Esophagus muscularis mucosa (tissue), 4 donors: ENCODE measurements at regions not wholly inside any gene's neighbourhood (a gene's known extent, or its start where the extent isn't known, plus 50 kb on each side); places are given as distances from the start of the nearest gene placed in this dataset.

ENCODE experiments used
- CTCF ChIP-seq, 3 experiments: fragments of 200-600 bp in 2 of 3; fragments of 450-650 bp in 1 of 3; sonication (generic) in 2 of 3; IDR thresholded peaks; one replicate each; pipeline ENCODE4 v1.5.1; 2017 to 2019; ENCODE audit warnings: antibody characterized with exemption in 3 of 3, mild to moderate bottlenecking in 2 of 3, moderate library complexity in 1 of 3
- EP300 ChIP-seq: sonication (generic); formaldehyde crosslinking; IDR thresholded peaks from one replicate; pipeline ENCODE4 v1.6.1; 2017; ENCODE audit warnings: antibody characterized with exemption
- POLR2A ChIP-seq: fragments of 450-650 bp; IDR thresholded peaks from one replicate; pipeline ENCODE4 v1.6.1; 2017; ENCODE audit warnings: antibody characterized with exemption, moderate library complexity, mild to moderate bottlenecking, low read depth
- POLR2AphosphoS5 ChIP-seq, 2 donors: sonication (generic); formaldehyde crosslinking; IDR thresholded peaks; one replicate each; pipeline ENCODE4 v1.6.1; 2017; ENCODE audit warnings: antibody characterized with exemption in 2 of 2

- no peak for TF ChIP-seq POLR2AphosphoS5 (IDR thresholded peaks at IDR 0.05)
- no peak for TF ChIP-seq POLR2A
- TF ChIP-seq CTCF (IDR thresholded peaks at IDR 0.05) = no peak
- no peak for TF ChIP-seq EP300
Observed at GRCh38 chr22:27216444-27216843, 559.1 kb downstream of the MIAT start.
